ENCODE measurements at regions not wholly inside any gene's neighbourhood (a gene's known extent, or its start where the extent isn't known, plus 50 kb on each side); places are given as distances from the start of the nearest gene placed in this dataset.

DNA sequence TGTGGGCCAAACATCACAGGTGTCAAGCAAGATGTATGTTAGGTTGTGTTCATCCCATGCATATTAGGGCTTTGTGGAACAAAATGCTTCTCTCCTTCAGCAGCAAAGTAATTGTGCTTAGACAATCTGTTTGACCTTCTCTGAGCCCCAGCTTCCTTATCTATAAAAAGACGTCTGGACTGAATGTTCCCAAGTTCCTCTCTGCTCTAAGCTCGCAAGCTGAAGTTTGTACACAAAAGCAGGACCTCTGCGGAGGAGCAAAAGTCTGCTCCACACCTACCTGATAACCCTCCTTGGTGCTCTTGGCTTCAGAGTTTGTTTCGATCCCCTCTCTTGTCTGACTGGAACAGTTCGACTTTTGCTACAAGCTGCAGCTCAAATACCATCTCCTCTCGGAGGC is 95.7 kb upstream of the UBL3 start:
- DNase-seq = no peak

GRCh38 chr13:29943686-29944085 is 93.3 kb upstream of the UBL3 start:
- no peak for DNase-seq

DNA sequence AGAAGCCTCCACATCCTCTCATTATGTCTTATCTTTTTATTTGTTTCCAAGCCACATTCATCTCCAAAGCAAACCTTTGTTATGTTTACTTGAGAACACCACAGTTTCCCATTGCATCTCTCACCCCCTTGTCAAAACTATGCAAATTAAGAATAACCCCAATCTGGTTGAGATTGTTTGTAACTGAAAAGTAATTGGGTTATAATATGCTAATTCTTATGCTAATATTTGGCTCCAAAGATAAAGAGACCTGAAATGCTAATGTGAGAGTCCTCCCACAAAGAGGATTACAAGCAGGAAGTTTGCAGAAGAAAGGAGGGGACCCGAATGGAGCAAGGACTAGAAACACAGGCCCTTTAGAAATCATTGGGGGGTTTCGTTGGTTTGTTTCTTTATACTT is 92.9 kb upstream of the UBL3 start:
- no peak for DNase-seq

DNA sequence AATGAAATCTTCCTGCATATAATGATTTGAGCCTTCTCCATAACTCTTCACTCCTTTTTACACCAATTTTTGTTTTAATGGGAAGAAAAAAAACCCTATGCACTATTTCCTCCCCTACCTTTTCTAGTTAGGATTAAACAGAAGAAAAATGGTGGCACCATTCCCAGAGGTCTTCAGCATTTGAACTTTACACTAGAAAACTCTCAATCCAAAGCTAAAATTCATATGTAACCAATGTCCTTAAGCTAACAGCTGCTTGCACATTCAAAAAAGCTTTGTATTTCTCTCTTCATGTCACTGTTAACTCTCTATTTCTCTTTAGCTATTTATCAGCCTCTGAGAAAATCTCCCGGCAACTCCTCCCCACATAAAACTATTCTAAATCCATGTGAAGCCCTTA is 90.3 kb upstream of the UBL3 start:
- no peak for DNase-seq

DNA sequence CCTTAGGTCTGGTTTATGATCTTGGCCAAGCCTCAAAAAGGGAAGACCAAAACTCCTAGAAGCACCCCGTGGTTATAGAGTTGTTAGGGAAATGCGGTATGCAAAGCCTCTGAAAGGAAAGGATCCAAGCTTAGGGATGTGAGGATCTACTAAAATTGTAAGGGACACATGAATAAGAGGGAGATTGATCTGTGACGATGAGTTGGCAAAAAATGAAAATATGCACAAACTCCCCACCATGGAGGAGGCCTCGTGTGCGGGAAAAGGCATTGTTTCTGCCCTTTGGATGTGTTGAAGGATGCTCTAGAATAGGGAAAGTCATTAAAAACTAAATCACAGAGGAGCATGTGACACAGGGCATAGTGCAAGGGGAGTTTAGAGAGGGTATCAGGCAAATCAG is 88.7 kb upstream of the UBL3 start:
- no peak for DNase-seq

DNA sequence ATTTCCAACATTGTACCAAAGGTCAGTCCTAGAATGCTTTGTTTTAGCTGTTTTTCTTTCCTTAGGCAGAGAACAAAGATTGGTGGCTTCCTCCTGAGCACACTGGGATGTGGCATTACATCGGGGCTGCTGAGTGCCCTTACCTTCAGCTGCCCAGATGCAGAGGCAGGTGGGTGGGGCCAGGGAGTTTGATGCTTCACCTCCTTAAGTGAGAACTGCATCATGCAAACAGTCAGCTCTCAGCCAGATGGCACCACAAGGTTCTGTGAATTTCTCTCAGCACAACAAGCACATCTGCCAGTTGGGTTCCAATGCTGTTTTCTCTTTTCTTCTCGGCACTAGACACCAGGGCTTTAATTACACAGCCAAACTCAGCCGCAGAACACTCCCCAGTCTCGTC is 87.4 kb upstream of the UBL3 start:
- no peak for DNase-seq

DNA sequence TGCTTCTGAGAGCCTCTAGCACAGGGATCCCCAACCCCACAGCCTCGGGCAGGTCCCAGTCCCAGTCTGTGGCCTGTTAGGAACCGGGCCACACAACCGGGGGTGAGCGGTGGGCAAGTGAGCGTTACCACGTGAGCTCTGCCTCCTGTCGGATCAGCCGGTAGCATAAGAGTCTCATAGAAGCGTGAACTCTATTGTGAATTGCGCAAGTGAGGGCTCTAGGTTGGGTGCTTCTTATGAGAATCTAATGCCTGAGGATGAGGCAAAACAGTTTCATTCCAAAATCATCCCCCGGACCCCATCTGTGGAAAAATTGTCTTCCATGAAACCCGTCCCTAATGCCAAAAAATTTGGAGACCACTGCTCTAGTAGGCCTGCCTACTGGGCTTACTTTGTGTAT is 87.0 kb upstream of the UBL3 start:
- DNase-seq = no peak

GRCh38 chr13:29936956-29937355 is 86.5 kb upstream of the UBL3 start:
- DNase-seq = no peak

DNA sequence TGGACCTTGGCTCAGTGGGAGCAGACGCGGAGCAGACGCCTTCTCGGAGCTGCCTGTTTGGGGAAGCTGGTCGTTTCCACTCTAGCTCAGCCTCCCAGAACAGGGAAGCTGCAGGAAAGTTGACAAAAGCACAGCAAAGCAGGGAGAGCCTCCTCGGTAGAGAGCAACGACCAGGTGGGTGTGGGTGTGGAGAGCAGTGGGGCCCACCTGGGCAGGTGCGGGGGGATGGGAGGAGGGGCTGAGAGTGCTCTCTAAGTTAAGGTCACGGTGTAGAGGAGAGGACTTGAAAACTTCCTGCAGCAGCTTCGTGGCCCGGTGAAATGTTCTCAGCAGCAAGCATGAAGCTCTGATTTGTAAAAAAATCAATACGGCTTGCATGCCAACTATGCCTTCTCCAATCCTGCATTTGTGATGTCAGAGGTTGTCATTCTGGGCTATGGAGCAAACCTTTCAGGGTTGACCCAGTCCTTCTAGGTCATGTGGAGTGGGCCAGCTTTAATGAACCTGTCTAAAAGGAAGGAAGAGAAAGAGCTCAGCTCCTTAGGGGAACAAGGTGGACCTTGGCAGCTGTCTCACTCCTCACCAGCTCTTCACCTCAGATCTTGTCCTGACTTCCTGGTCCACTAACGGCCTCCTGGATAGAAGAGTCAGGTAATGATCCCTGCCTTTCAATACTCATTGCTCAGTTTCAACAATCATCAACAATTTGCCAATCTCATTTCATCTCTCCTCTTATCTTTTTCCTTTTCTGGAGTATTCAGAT is 85.8 kb upstream of the UBL3 start:
- DNase-seq = no peak

DNA sequence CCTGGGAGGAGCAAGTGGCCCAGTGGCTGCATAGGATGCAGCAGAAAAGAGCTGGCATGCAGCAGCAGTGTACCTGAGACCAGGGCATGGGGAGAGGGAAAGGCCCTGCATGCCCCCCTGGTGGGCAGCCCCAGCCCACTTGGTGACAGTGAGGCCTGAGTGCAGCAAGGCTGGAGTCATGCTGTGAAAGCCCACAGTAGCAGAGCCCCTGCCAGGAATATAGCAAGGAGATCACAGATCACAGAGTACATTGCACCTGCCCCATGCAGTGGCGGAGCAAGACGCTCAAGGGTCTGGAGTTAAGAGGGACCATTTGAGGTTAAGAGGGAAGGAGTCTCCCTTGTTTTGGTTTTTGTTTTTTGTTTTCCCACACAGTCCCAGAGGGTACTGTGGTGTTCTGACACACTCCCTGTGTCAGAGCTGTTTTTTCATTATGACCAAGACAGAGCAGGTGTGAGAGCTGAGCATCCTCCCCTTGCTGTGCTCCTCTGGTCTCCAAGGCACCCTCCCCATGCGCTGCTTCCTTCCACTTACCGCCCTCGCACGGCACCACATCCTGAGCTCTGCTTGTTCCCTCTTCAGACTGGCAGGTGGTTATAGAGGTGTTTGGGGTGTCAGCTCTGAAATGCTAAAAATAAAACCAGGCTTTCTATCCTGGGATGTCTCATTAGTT is 85.0 kb upstream of the UBL3 start:
- DNase-seq = no peak

GRCh38 chr13:29934531-29935308 is 84.3 kb upstream of the UBL3 start:
- DNase-seq = no peak

- no peak for DNase-seq
Measured at GRCh38 chr13:29933401-29933800, 83.0 kb upstream of the UBL3 start.

- no peak for DNase-seq
Measured at GRCh38 chr13:29931696-29932095, 81.3 kb upstream of the UBL3 start.

GRCh38 chr13:29929062-29929847 is 78.8 kb upstream of the UBL3 start:
- DNase-seq = no peak

DNA sequence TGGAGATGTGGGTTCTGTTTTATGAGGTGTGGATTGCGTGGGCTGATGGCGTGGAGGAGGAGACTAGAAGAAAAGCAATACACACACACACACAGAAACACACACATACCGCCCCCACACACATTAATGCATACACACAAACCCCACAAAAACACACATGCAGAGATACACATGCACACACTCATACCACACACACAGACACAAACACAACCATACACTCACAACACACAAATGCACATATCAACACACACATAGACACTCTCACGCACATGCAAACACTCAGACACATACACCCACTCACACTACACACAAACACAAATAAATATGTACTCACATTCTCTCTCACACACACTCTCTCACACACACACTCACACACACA is 75.7 kb upstream of the UBL3 start:
- DNase-seq = no peak

- DNase-seq = peak; percentile 84
Measured at GRCh38 chr13:29925457-29926097, 75.2 kb upstream of the UBL3 start.

DNA sequence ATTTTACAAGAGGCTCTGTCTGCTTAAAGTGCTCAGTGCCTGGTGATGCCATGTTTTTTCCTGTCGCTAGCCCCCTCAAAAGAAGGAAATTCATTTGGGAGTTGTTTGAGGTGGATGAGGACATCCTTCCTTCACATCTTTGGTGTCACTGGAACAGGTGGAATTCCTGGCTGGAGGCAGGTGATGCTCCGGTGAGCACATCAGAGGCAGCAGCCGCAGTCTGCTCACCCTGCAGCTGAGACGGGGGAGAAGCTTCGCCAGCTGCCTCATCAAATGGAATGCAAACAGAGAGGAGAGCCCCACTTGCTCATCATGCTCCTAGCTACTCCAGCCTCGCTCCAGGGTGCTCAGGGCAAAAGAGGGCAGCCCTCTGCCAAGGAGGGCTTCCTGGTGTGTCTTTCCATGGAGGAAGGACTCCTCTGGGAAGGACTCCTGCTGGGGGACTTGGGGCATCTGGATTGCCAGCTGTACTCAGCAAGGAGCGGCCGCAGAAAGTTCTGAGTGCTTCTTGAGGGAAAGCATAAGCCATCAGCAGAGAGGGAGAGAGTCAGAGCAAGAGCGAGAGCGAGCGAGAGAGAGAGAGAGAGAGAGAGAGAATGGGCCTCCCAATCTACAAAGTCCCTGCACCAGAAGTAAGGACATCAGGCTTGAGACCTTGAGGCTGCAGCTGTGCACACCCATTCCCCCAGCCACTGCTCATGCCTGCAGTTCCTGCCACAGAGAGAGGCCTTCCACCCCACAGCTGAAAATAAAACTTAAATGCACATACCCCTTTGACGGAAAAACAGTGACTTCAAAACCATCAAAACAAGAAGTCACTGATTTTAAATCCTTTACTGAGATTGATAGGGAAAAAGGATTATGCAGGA is 74.3 kb upstream of the UBL3 start:
- peak; percentile 87 for DNase-seq

GRCh38 chr13:29923554-29924481 is 73.4 kb upstream of the UBL3 start:
- peak; percentile 98 for DNase-seq

- DNase-seq = no peak
Measured at GRCh38 chr13:29922896-29923295, 72.5 kb upstream of the UBL3 start.

- peak; percentile 15 for DNase-seq
Measured at GRCh38 chr13:29922281-29922821, 71.9 kb upstream of the UBL3 start.
